ENCODE measurements at regions not wholly inside any gene's neighbourhood (a gene's known extent, or its start where the extent isn't known, plus 50 kb on each side); places are given as distances from the start of the nearest gene placed in this dataset.

DNA sequence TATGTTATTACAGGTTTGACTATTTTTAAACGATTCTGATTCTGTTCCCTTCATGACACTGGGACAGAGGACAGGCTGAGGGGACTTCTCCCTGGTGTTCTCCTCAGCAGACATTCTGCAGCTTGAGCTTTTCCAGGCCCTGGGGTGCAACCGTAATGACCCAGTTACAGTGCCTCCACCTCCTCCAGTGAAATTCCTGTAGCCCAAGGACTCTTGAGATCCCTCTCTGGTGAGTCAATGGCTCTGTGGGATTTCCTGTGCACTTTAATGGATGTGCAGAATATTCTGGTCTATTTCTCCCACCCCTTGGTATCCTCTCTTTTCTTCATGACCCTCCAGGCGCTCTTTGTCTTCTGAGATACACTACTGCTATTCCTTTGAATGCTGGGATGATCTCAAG lies 319.3 kb downstream of the INHBA start:
- Mint-ChIP-seq H3K27me3 (ENCODE audit: low read depth) (no peaks in the 10 kb centered on the region), H3K4me3 (no peak overlapping the region), H3K27ac (no peak overlapping the region), H3K36me3 (ENCODE audit: low read depth) (no peaks in the 10 kb centered on the region), H3K9me3 (peaks cover 4% of the 10 kb centered on the region), H3K4me1 (ENCODE audit: low read depth) (no peaks in the 10 kb centered on the region)

DNA sequence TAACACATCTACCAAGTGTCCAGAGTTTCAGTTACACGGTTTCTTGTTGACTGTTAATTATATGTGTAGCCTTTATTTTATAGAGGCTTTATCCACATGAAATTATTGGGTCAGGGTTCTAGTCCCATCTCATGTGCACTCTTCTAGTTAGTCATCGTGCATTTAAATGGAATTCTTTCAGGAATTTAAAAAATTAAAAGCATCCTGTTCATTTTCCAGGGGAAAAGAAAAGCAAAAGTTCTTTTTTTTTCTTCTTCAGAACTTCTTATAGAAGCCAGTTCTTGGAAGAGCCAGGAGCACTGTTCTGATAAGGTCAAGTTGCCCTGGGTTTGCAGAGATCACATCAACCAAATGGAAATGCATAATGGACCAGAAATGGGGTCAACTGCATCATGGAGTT lies 324.7 kb downstream of the INHBA start:
- H3K27ac Mint-ChIP-seq: no peak overlapping the region
- no peak overlapping the region for H3K4me3 Mint-ChIP-seq
- no peaks in the 10 kb centered on the region for H3K36me3 Mint-ChIP-seq (ENCODE audit: low read depth)
- no peaks in the 10 kb centered on the region for H3K27me3 Mint-ChIP-seq (ENCODE audit: low read depth)
- H3K4me1 Mint-ChIP-seq (ENCODE audit: low read depth): no peaks in the 10 kb centered on the region
- no peaks in the 10 kb centered on the region for H3K9me3 Mint-ChIP-seq

DNA sequence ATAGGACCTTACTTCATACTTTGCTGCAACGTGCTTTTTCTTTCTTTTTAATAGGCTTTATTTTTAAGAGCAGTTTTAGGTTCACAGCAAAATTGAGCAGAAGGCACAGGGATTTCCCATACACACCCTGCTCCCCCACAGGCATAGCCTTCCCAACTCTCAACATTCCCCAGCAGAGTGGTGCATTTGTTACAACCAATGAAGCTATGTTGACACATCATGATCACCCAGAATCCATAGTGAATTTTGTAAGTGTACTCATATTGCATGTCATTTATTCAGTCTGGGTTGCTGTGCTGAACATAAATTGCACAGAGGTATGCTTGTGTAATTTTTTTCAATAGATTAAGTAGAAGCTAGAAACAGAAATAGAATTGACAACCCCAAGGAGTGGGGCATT lies 327.3 kb downstream of the INHBA start:
- no peaks in the 10 kb centered on the region for H3K27me3 Mint-ChIP-seq (ENCODE audit: low read depth)
- H3K4me3 Mint-ChIP-seq: no peak overlapping the region
- H3K27ac Mint-ChIP-seq: no peak overlapping the region
- H3K36me3 Mint-ChIP-seq (ENCODE audit: low read depth): no peaks in the 10 kb centered on the region
- H3K4me1 Mint-ChIP-seq (ENCODE audit: low read depth): no peaks in the 10 kb centered on the region
- no peaks in the 10 kb centered on the region for H3K9me3 Mint-ChIP-seq

DNA sequence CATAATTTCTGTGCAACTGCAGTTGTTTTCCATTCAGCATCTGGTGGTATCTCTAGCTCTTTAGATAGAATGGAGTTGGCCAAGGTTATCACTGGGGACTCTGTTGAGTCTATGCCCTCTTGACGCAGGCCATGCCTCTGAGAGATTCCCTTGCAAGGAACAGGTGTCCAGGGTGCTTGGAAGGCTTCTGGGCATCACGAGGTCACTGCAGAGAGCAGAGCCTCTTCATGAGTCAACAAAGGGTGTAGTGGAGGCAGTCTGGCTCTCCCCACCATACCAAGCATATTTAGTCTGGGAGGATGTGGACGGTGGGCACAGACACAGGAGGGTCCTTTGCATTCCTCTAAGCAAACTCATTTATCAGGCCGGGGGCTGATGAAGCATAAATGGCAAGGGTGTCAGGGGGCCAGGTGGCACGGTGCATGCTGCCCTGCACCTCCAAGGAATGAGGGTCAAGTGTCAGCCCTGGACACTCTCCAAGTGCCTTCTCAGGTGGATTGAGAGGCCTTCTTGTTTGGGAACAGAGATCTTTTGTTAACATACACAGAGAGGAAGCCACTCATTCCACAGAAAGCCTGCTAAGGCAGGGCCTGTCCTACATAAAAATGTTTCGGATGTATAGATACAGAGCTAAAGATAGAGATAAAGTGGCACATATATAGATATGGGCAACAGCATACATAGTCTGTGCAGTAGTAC lies 328.6 kb downstream of the INHBA start:
- H3K4me1 Mint-ChIP-seq (ENCODE audit: low read depth): no peaks in the 10 kb centered on the region
- no peak overlapping the region for H3K27ac Mint-ChIP-seq
- H3K27me3 Mint-ChIP-seq (ENCODE audit: low read depth): no peaks in the 10 kb centered on the region
- H3K9me3 Mint-ChIP-seq: no peaks in the 10 kb centered on the region
- no peaks in the 10 kb centered on the region for H3K36me3 Mint-ChIP-seq (ENCODE audit: low read depth)
- H3K4me3 Mint-ChIP-seq: no peak overlapping the region

DNA sequence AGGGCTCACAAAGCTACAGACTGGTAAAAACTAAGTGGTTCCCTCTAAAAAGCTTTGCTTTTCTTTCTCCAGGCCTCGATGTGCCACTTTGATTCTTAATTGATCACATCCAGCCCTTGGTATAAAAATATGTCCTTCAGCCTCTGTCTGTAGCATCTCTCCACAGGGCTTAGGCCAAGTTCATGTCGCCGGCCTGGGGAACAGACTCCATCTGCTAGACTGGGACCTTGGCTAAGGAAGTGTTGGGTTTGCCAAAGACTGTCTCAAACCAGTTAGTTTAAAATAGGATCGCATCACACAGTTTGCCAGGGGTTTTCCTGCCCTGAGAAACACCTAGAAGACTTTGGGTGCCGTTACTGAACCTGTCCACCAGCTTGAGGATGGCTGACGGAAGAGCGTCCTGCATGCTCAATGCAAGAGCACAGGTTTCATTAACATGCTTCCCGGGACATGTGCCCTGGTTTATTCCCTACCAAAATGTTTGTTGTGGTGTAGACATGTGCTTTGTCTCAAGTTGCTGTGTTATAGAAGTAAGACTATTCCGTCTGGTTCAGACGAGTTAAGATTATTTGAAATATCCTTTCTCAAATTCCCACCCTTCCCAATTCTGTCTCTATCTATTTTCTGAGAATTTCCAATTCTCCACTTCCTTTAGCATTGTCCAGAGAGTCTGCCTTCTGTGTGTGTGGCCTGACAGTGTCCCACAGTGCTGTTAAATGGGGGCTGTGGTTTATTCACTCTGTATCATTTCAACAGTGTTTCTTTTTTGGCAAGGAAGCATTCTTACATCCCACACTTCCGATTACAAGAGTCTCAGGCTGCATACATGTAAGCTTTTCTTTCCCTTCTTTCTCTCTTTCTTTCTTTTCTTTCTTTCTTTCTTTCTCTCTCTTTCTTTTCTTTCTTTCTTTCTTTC lies 334.7 kb downstream of the INHBA start:
- Mint-ChIP-seq H3K27me3 (ENCODE audit: low read depth) (no peaks in the 10 kb centered on the region), H3K9me3 (peaks cover 18% of the 10 kb centered on the region), H3K4me3 (no peak overlapping the region), H3K36me3 (ENCODE audit: low read depth) (no peaks in the 10 kb centered on the region), H3K27ac (no peak overlapping the region), H3K4me1 (ENCODE audit: low read depth) (no peaks in the 10 kb centered on the region)

DNA sequence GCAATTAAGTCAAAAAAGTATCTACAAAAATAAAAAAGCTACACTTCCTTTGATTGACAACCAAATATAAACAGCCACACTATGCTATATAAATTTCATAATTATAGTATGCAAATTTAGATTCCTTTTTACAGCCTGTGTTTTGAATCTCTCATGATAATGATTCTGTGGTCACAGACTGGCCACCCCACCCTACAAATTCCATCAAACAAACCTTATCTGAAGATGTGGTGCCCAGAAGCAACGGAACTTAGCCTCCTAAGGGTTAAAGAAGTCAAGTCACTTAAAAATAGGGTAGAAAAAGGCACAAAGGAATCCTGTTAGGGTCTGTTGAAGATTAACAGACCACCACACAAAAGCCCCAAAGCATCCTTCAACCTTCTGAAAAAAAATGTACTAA lies 351.8 kb downstream of the INHBA start:
- Mint-ChIP-seq H3K27ac (no peak overlapping the region), H3K4me3 (no peak overlapping the region), H3K9me3 (peaks cover 5% of the 10 kb centered on the region), H3K36me3 (ENCODE audit: low read depth) (no peaks in the 10 kb centered on the region), H3K4me1 (ENCODE audit: low read depth) (no peaks in the 10 kb centered on the region), H3K27me3 (ENCODE audit: low read depth) (no peaks in the 10 kb centered on the region)

DNA sequence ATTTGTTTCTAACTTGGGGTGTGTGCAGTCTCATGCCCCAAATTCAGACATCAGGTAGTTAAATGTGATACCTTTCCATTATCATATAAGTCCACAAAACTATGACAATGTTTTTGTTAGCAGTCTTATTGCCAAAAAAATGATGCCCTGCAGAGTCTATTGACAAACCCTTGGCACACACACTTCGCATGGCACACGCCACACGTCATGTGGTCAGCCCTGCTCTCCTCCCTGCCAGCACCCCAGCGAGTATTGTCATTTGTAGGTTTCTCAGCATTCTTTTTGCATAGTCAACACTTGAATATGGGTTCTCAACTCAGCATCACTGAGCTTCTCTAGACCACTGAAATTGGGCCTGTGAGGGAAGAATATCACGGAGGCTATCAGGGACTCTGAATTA lies 356.0 kb downstream of the INHBA start:
- no peak overlapping the region for H3K27ac Mint-ChIP-seq
- no peaks in the 10 kb centered on the region for H3K36me3 Mint-ChIP-seq (ENCODE audit: low read depth)
- H3K9me3 Mint-ChIP-seq: peaks cover 9% of the 10 kb centered on the region
- no peaks in the 10 kb centered on the region for H3K4me1 Mint-ChIP-seq (ENCODE audit: low read depth)
- H3K27me3 Mint-ChIP-seq (ENCODE audit: low read depth): no peaks in the 10 kb centered on the region
- no peak overlapping the region for H3K4me3 Mint-ChIP-seq

DNA sequence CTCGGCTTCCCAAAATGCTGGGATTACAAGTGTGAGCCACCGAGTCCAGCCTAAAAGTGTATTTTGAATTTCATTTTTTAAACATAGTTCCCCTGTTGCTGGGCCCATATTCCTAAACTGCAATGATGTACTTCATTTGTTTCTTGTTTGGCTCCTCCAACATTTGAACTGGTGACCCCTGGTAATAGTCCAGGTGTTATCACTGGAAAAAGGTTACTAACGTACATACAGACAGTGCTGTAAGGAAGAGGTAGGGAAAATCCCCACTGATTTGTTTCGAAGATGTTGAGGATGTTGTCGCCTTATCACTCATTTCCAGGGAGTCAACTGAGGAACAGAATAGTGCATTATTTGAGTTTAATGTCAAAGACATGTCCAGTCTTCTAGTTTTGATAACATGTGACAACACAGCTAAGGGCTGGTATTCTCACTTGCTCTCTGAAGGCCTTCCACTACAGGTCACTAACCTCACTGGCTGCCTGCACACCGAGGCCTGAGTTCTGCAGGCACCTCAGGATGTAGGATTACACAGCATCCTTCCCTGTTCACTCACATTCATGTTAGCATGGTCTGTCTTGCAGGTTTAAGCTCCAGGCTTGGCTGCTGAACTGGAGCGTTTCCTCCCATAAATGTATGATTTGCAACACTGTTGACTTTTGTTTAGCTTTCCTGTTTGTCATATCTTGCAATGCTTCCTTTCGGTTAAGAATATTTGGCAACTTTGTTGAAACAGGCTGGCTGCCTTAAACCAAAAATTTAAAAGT lies 362.8 kb downstream of the INHBA start:
- peaks cover 9% of the 10 kb centered on the region for H3K9me3 Mint-ChIP-seq
- H3K27me3 Mint-ChIP-seq (ENCODE audit: low read depth): no peaks in the 10 kb centered on the region
- no peak overlapping the region for H3K4me3 Mint-ChIP-seq

DNA sequence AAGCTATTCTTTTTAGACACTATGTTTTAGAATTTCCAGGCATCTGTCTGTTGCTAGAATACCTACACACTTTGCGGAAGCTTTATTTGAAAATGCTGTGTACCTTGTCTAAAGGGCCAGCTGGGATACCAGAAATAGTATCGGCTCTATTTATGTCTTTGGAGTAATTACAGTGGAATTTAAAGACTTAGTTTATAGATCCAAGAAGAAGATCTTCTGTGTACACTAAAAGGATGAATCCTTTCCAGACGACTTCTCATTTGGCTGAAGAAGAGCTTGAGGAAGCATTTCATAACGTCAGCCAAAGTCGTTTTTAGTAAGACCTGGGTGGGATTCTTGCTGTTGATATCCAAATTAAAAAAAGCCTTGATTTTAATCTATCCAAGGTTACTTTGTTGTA lies 365.9 kb downstream of the INHBA start:
- no peaks in the 10 kb centered on the region for H3K9me3 Mint-ChIP-seq
- H3K27me3 Mint-ChIP-seq (ENCODE audit: low read depth): no peaks in the 10 kb centered on the region
- no peak overlapping the region for H3K4me3 Mint-ChIP-seq
- no peaks in the 10 kb centered on the region for H3K36me3 Mint-ChIP-seq (ENCODE audit: low read depth)
- no peak overlapping the region for H3K27ac Mint-ChIP-seq
- H3K4me1 Mint-ChIP-seq (ENCODE audit: low read depth): no peaks in the 10 kb centered on the region

More for the DNA sequence above, 362.8 kb downstream of the INHBA start:
- Mint-ChIP-seq H3K27ac (no peak overlapping the region), H3K4me1 (ENCODE audit: low read depth) (no peaks in the 10 kb centered on the region), H3K36me3 (ENCODE audit: low read depth) (no peaks in the 10 kb centered on the region)

DNA sequence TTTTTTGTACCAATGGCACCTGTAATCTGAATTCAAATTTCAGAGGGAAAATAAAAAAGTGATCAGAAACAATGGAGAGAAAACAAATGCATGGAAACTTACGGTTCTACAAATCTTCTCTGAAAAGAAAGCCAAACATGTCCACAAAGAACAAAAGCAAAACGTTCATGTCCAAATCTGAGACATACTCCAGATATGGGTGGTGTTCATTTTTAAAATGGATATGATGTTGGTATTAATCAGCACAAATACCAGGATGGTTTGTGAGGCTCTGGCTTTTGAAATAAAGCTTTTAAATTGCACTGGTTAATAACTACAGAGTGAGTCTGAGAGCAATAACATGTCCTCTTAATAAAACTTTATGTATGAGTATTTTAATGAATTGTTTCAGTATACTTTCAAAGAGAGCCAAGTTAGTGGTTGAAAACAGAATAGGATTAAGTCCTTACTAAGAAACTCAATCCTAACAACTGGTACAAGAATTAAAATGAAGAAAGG lies 366.4 kb downstream of the INHBA start:
- H3K9me3 Mint-ChIP-seq: no peaks in the 10 kb centered on the region
- no peak overlapping the region for H3K27ac Mint-ChIP-seq
- no peaks in the 10 kb centered on the region for H3K27me3 Mint-ChIP-seq (ENCODE audit: low read depth)
- H3K4me1 Mint-ChIP-seq (ENCODE audit: low read depth): no peaks in the 10 kb centered on the region
- no peak overlapping the region for H3K4me3 Mint-ChIP-seq
- no peaks in the 10 kb centered on the region for H3K36me3 Mint-ChIP-seq (ENCODE audit: low read depth)

DNA sequence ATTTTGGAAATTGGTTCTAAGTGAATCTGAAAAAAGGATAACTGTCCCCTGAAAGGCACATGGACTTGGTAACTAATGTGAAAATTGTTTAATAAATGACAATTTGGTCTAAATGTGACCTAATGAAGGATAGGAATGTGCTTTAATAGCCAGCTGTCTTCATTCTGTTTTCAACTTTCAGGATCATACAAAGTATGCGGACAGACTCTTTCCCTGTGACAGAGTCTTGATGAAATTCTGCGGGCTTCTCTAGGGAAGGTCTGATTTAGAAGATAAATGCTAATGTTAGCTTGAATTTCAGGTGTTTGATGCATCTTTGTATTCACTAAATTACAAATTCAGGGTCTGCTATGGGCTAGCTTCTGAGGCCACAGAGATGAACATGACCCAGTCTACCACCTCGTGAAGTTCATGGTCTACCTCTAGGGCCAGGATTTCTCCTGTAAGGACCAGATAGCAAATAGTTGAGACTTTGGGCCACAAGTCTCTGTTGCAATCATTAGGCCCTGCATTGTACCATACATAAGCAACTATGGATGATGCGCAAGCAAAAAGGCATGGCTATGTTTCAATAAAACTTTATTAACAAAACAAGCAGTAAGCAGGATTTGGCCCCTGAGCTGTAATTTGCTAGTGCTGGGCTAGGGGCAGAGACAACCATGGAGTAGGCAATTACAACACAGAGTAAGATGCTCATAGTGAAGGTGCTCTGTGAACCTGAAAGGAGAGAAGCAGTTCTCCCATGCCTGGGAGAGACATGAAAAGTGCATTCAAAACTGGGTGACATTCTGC lies 368.6 kb downstream of the INHBA start:
- Mint-ChIP-seq H3K36me3 (ENCODE audit: low read depth) (no peaks in the 10 kb centered on the region), H3K9me3 (no peaks in the 10 kb centered on the region), H3K4me1 (ENCODE audit: low read depth) (no peaks in the 10 kb centered on the region), H3K27me3 (ENCODE audit: low read depth) (no peaks in the 10 kb centered on the region), H3K27ac (no peak overlapping the region), H3K4me3 (no peak overlapping the region)

DNA sequence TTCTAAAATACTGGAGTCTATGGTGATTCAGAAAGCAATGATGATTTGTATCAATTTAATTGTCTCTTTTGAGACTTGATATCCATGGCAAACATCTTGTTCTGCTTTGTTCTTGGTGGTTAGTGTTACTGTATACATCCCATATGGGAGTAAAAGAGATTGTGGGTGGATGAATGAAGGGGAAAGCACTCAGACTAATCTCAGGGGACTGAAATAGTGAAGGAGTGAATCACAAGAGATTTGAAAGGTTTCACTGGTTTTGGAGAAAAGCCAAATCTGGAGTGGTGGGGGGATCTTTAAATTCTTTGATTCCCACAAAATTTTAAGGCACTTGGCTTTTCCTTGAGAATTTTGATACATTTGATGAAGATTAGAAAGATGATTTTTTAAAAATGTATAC lies 369.4 kb downstream of the INHBA start:
- Mint-ChIP-seq H3K27me3 (ENCODE audit: low read depth) (no peaks in the 10 kb centered on the region), H3K4me3 (no peak overlapping the region), H3K4me1 (ENCODE audit: low read depth) (no peaks in the 10 kb centered on the region), H3K9me3 (no peaks in the 10 kb centered on the region), H3K36me3 (ENCODE audit: low read depth) (no peaks in the 10 kb centered on the region), H3K27ac (no peak overlapping the region)

DNA sequence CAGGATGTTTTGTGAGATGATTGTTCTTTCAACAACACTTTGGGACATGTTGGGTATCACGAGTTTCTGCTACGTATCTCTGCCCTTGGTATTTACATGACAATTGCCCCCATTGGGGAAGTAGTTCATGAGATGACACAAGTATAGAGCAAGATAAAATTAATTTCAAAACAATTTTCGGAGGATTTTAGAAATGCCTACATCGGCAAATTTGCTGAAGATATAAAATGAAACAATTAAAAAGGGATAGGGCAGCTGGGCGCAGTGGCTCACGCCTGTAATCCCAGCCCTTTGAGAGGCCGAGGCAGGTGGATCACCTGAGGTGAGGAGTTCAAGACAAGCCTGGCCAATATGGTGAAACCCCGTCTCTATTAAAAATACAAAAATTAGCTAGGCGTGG lies 371.7 kb downstream of the INHBA start:
- Mint-ChIP-seq H3K4me1 (ENCODE audit: low read depth) (no peaks in the 10 kb centered on the region), H3K27ac (no peak overlapping the region), H3K36me3 (ENCODE audit: low read depth) (no peaks in the 10 kb centered on the region), H3K27me3 (ENCODE audit: low read depth) (no peaks in the 10 kb centered on the region), H3K4me3 (no peak overlapping the region), H3K9me3 (no peaks in the 10 kb centered on the region)

DNA sequence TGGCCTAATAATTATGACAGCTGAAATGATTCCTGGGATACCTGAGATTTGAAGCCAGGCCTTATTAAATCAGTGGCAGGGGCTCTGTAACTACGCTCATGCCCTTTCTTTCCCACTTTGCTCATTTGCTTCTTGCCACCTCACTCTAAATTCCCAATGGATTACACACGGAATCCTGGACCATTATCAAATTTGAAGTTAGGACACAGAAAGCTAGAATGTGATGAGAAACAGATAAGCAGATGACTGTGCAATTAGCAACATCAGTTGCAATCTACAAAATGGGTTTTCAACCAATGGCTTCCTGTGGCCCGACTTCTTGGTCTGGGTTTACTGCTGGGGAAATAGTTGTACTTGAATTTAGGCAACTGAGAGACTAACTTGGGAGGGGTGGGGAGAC lies 374.3 kb downstream of the INHBA start:
- H3K4me3 Mint-ChIP-seq: no peak overlapping the region
- H3K27ac Mint-ChIP-seq: no peak overlapping the region
- H3K27me3 Mint-ChIP-seq (ENCODE audit: low read depth): no peaks in the 10 kb centered on the region
- no peaks in the 10 kb centered on the region for H3K4me1 Mint-ChIP-seq (ENCODE audit: low read depth)
- no peaks in the 10 kb centered on the region for H3K9me3 Mint-ChIP-seq
- no peaks in the 10 kb centered on the region for H3K36me3 Mint-ChIP-seq (ENCODE audit: low read depth)
